T-helper 9 cell (primary cell): ENCODE measurements at regions not wholly inside any gene's neighbourhood (a gene's known extent, or its start where the extent isn't known, plus 50 kb on each side); places are given as distances from the start of the nearest gene placed in this dataset.

Source experiments
- DNase-seq: peaks from one replicate; pipeline ENCODE4 v3.0.0-alpha.2; 2020

DNA sequence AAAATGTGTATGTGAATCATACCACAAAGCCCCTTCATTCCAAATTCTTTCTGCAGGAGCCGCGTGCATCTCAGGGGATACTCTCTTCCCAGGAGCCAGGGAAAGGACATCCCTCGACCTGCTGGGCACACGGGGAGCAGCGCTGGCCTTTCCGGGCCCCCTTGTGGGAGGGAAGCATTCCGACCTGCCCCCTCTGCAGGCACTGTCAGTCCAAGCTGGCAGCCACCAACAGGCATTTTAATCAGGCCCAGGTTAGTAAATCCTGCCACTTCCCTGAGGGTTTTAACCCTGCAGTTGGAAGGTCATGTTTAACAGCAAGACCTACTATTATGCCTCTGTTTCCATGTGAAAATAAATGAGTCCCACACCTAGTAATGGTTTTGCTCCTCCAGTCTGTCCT, 391.5 kb downstream of the SHANK2 start:
- no peak for DNase-seq

DNA sequence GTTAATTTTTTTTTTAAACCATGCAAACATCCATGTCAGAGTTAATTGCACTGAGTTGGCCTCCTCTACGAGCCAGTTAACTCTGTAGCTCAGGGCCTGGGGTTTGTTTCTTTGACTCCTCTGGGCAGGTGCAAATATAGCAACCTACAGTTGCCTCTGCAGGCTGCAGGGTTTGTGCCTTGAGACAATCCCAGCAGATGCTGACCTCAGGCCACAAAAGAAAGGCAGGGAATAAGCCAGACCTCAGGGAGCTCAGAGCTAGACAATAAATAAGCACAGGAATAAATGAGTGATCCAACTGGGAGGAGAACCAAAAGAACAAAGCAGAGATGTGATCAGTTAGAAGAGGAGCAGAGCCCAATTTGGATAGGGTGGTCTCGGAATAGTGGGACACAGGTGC, 390.8 kb downstream of the SHANK2 start:
- no peak for DNase-seq

GRCh38 chr11:70862093-70862492, 390.3 kb downstream of the SHANK2 start:
- no peak for DNase-seq

DNA sequence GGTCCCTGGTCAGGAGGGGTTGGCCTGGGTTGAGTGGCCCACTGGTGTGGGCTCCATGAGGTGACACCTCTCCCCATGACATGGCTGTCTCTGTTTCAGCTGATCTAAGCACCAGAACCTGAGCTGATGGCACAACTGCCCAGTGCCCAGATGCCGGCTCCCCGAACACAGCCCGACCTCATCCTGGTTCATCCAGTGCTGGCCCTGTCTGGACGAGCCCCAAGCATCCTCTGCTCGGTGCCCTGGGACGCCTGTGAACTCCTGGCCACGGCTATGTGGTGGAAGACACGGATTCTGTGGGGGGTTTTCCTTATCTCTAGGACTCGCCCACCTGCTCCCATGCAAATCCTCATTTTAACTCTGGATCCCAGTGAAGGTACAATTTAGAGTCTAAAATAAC, 389.2 kb downstream of the SHANK2 start:
- DNase-seq, result no peak

- no peak for DNase-seq
These were observed 388.4 kb downstream of the SHANK2 start for GRCh38 chr11:70863993-70864392.

DNA sequence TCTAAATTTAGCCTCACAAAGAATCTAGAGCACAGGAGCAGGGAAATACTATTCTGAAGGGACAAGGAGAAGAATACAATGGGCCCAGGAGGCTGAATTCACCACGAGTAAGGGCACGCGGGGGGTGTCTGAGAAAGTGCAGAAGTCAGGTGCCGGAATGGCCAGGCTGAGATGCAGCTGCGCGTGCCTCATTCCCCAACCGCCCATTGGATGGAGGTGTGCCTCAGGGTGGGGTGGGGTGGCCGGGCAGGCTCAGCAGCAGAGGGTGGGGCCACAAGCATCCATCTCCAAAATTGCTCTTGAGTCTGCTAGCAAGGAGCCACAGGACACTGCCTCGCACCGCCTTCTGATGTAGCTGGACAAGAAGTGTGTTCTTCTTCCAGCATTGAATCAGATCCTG, 387.0 kb downstream of the SHANK2 start:
- DNase-seq, result no peak

- DNase-seq, result no peak
These were observed 385.5 kb downstream of the SHANK2 start for GRCh38 chr11:70866834-70867233.

DNA sequence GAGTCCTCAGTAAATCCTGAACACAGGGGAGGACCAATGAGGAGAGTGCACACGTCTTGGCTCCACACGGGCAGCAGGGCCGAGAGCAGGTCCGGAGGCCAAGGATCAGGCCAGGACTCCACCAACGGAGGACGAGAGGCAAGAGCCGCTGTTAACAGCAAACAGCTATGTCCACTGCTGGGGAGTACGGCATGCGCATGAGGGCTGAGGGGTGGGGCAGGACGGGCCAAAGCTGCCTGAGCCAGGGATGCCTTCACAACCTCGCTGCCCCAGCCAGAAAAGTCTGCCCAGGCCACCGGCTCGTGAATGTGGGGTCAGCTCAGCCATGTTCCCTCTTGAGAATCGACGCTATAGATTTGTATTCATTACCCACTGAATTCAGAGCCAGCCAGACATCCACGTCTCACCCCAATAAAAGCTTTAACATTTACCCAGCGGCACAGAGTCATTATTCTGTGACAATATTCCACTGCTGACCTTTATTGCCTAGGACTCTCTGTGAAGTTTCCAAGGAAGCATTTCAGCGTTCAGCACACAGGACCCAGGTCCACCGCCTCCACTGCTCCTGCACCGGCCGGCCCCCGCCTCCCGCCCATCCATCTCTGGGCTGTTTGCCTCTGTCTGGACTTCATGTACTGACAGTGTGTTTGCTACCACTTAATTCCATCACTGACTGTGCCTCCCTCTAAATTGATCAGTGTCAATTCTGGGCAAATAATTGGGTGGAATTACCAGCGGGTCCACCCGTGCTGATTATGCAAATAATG, 384.9 kb downstream of the SHANK2 start:
- DNase-seq, result no peak

GRCh38 chr11:70868341-70868885, 384.0 kb downstream of the SHANK2 start:
- no peak for DNase-seq

DNA sequence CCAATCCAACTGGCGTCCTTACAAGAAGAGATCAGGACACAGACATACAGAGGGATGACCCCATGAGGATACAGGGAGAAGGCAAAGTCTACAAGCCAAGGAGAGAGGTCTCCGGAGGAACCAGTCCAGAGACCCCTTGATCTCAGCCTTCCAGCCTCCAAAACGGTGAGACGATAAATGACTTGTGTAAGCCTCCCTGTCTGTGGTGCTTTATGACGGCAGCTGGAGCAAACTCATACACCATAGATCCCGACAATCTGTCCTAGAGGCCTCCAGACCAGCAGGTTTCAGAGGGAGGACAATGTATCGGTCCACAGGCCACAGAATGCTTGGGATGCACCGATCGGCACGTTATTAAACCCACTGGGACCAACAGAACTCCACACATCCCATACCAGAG, 383.3 kb downstream of the SHANK2 start:
- no peak for DNase-seq

- DNase-seq, result no peak
These were observed 380.5 kb downstream of the SHANK2 start for GRCh38 chr11:70871881-70872280.

- no peak for DNase-seq
These were observed 380.1 kb downstream of the SHANK2 start for GRCh38 chr11:70872299-70872698.

DNA sequence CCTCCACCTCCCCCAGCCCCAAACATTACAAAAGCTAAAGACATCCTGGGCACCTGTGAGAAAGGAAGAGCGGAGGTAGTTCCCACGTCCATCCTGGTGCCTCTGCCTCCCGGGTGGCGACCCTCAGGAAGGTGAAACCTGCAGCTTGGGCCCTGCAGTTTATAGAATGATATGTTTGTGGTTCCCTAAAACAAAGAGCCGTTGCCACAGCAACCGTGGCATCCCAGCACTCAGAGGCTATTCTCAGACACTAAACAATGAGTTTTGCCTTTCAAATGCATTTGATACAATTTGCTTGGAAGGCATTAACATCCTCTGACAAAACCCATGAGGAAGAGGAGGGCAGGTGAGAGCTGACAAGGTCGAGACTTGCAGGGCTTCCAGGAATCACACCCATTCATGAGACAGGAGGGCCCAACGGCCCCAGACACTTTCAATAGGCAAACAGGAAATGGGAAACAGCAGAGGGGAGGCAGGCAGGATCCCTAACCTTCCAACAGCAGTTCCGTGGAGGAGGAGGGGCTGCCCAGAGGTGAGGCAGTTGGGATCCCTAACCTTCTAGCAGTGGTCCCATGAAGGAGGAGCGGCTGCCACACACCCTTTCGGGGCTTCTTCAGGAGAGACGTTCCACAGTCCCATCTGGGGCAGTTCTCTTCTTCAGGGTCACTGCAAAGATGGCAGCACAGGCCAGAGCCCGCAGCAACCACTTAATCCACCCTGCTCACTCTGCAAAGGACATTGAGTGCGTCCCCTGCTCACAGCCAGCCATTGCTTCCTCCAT, 379.2 kb downstream of the SHANK2 start:
- no peak for DNase-seq

DNA sequence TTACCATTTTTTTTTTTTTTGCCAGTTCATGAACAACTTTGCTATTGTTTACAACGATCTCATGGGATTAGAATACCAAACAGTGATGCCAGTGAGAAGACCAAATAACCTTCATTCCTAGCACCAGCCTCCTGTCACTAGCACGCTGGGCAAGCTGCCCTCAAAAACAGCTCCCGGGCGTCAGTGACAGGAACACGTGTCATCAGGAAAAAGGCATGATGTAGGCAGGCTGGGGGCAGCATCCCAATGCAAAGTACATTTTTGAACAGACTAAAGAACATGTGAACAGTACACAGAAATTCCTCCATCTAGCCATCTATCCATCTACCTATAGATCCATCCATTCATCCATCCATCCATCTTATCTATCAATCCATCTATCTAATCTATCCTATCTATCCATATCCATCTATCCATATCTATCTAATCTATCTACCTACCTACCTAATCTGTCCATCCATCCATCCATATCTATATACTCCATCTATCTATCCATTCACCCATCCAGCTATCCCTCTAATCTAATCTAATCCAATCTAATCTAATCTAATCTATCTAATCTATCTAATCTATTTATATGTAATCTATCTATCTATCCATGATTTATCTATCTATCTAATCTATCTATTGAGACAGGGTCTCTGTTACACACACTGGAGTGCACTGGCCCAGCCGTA, 378.5 kb downstream of the SHANK2 start:
- DNase-seq, result no peak

- DNase-seq, result no peak
These were observed 375.7 kb downstream of the SHANK2 start for GRCh38 chr11:70876685-70877084.

DNA sequence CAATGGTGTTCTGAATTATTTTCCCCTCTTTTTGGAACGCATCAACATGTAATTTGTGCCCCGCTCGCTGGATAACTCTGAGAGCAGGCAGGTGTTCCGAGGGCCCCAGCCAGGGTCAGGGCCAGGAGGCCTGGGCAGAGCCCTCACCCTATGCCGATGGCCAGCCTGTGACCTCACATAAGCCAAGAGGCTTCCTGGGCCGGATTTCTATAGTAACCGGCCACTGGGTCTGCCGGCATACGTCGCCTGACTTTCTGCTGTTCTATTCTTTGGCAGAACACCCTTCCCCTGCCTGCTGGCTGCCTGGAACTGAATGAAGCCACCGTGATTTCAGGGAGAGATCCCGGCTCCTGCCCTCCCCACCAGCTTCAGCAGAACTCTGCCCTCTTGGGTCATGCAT, 375.2 kb downstream of the SHANK2 start:
- no peak for DNase-seq

DNA sequence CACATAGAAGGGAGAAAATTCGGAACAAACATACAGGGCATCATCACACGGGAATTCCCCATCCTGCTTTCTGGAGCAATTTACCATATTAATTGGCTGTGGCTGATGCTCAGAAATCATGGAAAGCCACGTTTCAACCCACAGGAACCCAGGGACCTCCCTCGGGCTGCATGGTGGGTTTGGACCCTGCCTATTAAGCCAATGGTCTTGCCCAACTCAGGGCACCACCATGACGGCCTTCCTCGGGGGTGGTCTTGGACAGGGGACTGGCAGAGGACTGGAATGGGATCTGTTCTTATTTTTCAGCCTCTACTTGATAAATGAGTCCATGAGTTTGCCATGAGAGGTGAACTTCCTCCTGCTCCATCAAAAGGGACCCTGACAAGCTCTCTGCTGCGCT, 374.0 kb downstream of the SHANK2 start:
- DNase-seq, result no peak

DNA sequence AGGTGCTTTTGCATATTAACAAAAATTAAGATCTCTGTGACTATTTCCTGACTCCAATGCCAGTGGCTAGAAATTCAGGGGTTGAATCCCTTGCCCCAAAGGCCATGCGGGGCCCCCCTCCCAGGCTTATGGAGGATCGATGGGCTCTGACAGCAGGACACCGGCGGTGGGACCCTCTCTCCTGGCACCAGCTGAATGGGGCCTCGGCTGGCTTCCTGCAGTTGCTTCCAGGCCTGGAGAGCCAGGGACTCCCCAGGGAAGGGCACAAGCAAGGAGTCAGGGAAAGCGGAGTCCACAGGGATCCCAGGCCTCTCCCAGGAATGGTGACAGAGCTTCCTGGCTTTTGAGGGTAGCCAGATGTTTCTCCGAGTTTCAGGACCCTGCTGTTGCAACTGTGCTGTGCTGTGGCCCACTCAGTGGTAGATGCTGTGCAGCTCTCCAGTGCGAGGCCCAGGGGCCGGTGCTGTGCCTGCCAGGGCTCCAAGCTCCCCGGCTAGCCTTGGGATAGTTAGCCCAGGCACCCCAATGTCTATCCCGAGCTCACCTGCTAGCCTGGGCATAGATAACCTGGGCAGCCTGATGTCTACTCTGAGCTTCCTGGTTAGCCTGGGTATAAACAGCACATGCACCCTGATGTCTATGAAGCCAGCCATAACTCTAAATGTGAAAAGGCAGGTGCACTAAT, 372.6 kb downstream of the SHANK2 start:
- DNase-seq, result no peak

GRCh38 chr11:70880416-70880815, 372.0 kb downstream of the SHANK2 start:
- DNase-seq, result no peak

DNA sequence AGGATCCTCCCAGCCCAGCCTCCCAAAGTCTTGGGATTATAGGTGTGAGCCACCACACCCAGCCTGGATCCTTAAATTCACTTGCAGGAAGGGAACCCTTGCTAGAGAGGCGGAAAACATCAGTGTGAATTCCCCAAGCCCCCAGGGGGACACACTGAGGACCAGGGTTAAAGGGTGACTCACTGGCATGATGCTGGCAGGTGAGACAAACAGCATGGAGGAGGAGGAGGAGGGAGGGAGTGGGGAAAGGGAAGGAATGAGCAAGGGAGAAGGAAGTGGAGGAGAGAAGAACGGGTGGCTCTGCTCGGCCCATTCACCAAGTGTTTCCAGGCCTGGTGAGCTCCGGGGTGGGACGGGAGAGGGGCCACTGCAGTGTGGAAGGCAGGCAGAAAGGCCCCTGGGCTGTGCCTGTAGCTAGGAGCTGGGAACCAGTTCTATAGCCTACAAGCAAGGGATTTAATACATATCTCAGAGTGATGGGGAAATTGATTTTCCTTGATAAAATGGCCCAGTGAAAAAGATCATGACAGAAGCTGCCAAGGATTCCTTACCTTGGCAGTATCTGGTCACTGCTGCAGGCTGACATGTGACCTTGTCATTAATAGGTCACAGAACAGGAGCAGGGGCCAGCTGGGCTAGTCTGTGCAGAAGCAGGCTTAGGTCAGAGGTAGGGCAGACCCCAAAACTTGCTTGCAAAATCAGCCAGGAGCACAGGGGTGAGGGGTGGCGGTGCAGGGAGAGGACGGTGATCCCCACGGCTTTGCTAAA, 370.2 kb downstream of the SHANK2 start:
- no peak for DNase-seq

- no peak for DNase-seq
These were observed 369.7 kb downstream of the SHANK2 start for GRCh38 chr11:70882716-70883085.

DNA sequence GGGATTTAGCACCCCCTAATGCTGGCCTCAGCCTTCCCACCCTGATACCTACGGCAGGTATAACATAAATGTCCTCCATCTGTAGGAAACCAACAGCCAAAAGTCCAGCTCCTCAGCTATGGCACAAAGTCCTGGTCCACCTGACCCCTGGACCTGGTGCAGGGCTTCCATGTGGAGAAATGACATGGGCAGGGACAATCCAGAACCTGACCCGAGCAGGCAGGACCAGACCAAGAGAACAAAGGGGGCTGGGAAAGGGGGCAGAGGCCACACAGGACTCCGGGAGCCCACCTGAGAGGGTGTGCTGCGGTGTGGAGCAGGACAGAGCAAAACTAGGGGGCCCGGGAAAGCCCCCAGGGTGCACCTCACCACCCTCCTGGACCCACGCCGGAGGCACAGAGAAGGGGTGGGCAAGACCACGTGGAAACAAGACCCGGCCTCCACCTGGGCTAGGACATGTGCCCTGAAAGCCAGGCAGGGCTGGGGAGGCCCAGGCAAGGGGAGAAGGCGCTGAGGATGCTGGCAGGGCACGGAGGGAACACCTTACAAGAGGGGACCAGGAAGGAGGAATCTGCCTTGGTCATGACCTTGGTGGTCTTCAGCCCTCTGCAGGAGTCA, 368.9 kb downstream of the SHANK2 start:
- DNase-seq, result no peak
